8988T (cell line): ENCODE measurements at regions not wholly inside any gene's neighbourhood (a gene's known extent, or its start where the extent isn't known, plus 50 kb on each side); places are given as distances from the start of the nearest gene placed in this dataset.
A peak's percentile ranks its signal among the peaks of the same experiment; 100 is the strongest.

Source experiments
- DNase-seq: peaks from one replicate; pipeline ENCODE4 v3.0.0; 2011

- DNase-seq = no peak
Measured at GRCh38 chr9:96031366-96031824, 155.9 kb downstream of the ERCC6L2 start.

DNA sequence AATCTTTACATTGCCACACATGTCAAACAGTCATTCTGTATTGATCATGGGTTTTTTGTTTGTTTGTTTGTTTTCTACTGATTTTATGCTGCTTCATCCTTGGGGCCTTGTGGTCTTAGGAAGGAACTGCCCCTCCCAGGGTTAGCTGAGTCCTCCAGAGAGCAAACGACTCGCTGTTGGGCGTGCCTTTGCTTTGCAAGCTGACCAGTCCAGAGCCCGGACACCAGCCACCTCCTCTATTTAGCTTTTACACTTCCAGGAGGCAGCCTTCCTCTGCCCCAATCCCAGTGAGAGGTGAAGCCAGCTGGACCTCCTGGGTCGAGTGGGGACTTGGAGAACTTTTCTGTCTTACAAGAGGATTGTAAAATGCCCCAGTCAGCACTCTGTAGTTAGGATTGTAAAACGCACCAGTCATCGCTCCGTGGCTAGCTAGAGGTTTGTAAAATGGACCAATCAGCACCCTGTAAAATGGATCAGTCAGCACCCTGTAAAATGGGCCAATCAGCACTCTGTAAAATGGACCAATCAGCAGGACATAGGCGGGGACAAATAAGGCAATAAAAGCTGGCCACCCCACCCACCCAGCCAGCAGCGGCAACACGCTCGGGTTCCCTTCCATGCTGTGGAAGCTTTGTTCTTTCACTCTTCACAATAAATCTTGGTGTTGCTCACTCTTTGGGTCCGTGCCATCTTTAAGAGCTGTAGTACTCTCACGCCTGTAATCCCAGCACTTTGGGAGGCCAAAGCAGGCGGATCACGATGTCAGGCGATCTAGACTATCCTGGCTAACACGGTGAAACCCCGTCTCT, 154.4 kb downstream of the ERCC6L2 start:
- no peak for DNase-seq

DNA sequence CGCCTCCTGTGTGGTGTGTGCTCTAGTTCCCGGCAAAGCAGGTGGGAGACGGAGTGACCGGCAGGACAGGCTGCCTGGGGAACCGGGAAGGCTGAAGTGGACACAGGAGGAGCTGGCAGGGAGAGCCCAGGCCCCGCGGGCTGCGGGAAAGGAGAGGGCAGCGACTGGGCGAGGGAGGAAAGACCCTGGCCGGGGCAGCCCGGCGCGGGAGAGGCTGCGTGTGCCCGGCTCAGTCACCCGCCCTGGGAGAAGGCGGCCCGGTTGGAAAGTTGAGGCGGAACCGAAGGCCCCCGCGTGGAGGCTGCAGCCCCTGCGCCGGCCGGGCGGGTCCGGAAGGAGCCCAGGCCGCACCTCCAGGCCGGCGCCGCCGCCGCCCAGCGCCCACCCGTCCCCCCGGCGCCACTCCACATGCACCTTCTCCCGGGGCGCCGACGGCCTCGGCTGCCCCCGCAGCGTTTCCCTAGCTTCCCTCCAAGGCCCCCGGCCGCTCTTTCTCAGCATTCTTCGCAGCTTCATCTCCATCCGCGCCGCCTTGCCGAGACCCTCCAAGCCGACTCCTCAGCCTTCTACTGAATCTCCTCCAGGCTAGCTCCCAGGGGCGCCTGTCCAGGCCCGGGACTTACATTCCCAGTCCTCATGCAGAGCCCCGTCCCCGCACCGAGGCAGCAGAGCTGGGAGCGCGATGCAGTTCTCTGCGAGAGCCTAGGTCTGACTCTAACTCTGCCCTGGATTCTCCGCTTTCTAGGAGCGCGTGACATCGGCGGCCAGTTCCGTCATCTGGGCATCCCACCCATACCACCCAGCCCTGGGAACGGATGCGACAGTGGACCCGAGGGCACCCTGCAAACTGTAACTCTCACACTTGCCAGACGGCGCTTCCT, 152.0 kb downstream of the ERCC6L2 start:
- no peak for DNase-seq

DNA sequence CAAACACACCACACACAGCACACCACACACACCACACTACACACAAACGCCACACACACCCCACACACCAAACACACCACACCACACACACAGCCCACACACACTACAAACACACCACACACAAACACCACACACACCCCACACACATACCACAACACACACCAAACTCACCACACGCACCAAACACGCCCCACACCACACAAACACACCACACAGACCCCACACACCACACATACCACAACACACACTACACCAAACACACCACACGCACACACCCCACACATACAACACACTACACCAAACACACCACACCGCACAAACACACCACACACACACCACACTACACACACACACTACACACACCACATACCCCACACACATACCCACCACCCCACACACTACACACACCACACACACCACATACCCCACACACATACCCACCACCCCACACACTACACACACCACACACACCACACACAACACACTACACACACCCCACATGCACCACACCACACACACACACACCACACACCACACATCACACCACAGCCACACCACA, 151.2 kb downstream of the ERCC6L2 start:
- DNase-seq = no peak

DNA sequence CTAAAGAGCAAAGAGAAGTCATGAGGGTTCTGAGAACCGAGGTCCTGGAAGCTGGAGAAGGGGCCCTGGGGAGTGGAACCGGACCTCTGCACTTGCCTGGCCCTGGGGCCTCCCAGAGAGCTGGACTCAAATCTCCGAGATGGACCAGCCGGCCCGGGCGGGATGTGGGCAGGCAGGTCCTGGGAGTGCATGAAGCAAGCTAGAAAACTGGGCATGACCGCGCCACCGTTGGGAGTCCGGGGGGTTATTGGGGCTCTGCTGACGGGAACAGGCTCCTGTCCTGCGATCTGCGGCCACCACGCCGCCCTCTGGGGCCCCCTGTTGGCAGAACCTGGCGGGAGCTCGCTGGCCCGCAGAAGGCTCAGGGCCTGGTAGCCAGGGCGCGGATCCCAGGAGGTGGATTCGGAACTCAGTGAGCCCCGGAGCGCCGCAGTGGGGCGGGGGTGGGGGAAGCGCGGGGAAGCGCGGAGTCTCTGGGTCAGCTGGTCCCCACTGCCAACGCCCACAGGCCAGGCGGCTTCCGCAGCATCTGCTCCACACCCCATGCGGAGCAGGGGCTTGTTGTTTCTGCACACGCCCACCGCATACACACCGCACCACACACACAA, 150.6 kb downstream of the ERCC6L2 start:
- DNase-seq = peak; percentile 65

DNA sequence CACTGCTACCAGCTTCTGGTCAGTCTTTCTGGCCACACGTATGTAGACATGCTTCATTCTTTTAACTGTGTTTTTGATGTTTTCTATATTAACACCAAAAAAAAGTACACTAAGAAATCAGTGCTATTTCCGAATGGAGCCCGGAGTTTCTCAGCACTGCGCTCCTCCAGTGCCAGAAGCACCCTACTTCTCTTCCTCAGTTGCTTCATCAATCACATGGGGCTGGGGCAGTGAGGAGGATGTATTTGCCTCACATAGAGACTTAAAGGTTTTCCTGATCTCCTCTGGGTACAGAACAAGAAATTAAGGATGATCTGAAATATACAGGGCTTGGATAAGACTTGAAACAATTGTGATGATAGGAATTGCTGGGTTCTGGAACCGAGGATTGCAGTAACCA, 148.0 kb downstream of the ERCC6L2 start:
- no peak for DNase-seq

DNA sequence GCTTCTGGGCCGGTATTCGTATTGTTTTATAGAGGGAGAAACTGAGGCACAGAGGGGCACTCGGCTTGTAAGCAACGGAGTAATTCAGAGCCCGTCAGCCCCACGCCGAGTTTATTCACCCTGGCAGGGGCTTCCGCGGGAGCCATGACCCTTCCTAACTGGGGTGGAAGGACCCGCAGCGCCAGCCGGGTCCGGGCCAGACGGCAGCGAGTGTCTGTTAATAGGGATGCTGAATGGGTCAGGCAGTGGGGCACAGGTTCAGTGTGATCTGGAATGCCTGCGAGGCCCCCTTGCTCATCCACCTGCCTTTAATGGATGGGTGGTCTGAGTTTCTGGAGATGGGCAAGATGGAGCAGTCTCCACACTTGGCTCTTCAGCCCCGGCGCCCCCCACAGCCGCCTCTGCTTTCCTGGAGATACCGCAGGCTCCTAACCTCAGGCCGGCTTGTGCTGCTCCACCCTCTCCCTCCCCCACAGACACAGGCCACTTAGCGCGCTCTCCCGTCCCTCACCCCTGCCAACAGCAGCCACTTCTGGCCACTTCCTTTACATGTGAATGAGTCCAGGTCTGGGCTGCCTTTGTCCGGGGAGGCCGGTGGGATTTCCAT, 147.1 kb downstream of the ERCC6L2 start:
- no peak for DNase-seq

DNA sequence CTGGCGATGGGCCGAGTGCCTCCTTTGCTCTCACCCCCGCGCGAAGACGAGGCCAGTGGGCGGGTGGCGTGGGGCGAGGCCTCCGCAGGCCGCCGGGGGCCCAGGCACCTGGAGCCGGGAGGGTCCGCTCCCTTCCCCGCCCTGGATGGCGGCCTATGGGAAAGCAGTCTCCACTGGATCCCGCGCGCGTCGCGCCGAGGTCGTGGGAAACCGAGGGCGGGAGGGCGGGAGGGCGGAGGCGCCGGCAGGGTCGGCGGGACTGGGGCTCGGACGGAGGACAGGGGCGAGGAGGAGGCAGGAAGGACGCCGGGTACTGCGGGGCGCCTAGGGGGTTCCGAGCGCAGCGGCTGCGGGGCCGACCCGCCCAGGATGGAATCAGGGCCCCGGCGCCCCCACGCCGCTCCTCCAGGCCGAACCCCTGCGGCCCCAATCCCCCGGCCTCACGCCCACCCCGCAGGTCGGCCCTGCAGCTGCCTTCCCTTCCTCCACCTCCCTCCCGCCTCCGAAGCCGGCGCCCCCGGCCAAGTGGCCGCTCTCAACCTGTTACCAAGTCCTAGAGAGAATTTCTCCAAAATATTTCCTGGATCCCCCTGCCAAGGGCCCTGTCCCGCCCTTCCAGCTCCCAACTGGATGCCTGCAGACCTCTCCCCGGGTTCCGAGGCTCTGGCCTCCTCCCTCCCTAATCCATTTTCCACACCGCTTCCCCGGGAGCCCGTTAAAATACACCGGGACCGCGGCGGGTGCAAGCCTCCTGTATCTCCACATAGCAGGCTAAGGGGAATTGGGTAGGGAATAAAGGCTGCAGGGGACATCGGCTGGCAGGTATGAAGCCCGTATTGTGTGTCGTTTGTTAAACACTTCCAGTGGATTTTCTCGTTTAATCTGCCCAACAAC, 146.3 kb downstream of the ERCC6L2 start:
- DNase-seq = no peak

DNA sequence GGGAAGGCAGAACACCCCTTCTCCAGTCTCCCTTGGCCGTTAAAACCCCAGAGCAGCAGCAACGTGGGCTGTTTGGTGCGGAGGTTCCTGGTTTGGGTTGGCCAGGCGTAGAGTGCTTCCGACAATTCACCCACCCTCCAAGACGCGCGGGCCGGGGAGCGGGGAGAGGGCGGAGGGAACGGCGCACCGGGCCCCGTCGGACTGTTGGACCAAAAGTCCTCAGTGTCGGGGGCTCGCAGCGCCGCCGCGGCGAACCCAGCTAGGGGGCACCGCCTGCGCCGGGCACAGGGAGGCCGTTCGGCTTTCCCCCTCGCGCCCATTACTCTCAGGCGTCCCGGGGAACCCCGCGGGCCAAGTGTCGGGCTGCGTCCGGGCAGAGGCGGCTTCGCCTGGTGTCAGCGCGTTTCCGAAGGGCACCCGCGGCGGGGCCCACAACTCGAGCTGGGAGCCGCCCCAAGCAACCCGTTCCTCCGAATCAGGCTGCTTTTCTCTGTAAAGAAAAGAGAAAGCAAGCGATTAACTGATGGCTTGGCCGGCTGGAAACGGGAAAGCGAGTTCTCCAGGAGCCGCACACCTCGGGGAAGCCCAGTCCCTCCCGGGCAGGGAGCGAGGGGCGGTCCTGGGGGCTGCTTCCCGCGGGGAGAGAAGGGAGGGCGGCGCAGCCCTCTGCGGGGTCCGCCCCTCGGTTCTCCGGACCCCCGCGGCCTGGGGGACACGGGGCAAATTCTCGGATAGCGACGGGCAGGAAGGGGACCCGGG, 145.5 kb downstream of the ERCC6L2 start:
- DNase-seq = no peak

GRCh38 chr9:96020300-96020791, 144.9 kb downstream of the ERCC6L2 start:
- no peak for DNase-seq
